ENCODE measurements at regions not wholly inside any gene's neighbourhood (a gene's known extent, or its start where the extent isn't known, plus 50 kb on each side); places are given as distances from the start of the nearest gene placed in this dataset.
"Not testable (repeated sequence)": the region's sequence is repeated elsewhere in the genome, so short reads cannot be mapped to it uniquely, and the experiment has no call there.

DNA sequence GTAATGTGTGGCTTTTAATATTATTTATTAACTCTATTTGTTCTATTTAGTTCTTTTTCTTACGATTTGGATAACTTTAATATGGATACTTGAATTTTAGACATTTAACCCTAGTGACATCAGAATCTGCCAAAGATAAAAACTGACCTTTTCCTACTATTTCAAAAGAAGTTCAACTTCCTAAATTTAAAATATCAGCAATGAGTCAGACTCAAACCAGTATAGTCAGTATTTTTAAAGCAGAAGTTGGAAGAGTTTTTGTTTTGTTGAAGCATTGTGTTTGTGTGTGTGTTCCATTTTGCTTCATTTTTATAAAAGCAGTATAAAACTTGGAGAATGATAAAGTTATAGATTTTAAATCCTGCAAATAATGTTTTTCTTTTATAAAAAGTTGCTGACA lies 251.8 kb upstream of the RASA1 start:
- ATAC-seq = no peak
- DNase-seq = no peak
- intact Hi-C loops (cut with DNase I, micrococcal nuclease) = no loop called here

DNA sequence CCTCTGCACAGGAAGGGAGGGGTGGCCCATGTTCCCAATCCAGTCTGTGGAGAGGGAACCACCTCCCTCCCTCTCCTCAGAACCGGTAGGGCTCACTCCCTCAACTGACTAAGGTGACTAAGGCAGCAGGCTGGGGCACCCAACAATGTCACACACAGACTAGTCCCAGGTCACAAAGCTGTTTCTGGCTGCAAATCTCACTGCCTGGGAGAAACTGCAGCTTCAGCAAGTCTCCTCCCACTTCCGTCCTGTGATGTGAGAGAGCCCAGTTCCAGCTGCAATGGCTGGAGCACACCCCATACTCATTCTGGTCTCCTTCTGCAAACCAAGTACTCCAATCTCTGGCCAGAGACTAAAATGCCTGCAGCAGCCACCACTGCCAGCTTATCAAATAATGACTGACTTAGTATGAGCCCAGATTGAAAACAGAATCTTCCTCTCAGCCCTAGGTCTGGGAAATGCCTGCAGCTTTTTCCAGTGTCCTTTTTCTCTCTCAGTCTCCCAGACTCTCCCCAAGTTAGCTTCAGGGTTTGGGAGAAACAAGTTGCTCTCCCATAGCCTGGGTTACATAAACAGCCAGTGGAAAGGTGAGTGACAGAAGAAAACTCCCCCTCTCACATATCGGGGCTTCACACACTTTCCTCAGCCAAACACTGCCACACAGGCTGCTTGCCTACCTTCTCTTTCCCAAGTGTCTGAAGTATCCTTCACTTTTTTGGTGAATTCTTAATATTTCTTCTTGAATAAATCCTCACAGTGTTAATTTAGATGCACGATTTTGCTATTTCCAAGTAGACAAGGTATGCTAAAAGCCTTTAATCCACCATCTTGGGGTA lies 247.4 kb upstream of the RASA1 start:
- intact Hi-C loops (cut with DNase I, micrococcal nuclease) = no loop called here
- ATAC-seq (peak; percentile 33), DNase-seq (peak; percentile 16 to 39)

DNA sequence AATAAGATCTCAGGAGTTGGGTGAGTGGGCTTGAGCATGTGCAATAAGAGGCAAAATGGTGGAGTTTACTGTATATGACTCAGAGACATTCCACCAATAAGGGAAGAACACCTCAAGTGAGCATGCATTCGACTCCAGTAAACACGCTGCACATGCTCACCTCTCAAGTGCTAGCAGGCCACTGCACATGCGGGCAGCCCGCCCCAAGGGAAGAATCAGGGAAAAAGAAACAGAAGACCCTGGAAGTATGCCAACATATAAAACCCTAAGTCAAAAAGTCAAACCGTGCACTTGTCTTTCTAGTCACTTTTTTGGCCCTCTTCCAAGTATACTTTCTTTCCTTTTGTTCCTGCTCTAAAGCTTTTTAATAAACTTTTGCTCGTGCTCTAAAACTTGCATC lies 245.3 kb upstream of the RASA1 start:
- intact Hi-C loops (cut with DNase I, micrococcal nuclease) = no loop called here

DNA sequence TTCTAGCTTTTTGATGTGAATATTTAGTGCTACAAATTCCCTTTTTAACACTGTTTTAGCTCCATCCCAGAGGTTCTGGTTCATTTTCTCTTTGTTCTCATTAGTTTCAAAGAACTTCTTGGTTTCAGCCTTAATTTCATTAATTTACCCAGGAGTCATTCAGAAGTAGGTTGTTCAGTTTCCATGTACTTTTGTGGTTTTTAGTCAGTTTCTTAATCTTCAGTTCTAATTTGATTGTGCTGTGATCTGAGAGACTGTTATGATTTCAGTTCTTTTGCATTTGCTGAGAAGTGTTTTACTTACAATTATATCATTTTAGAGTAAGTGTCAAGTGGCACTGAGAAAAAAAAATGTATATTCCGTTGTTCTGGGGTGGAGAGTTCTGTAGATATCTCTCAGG lies 240.1 kb upstream of the RASA1 start:
- ATAC-seq (no peak), DNase-seq (no peak)
- intact Hi-C loops (cut with DNase I, micrococcal nuclease) = no loop called here

More for the DNA sequence above, 245.3 kb upstream of the RASA1 start:
- ATAC-seq (no peak), DNase-seq (no peak)

DNA sequence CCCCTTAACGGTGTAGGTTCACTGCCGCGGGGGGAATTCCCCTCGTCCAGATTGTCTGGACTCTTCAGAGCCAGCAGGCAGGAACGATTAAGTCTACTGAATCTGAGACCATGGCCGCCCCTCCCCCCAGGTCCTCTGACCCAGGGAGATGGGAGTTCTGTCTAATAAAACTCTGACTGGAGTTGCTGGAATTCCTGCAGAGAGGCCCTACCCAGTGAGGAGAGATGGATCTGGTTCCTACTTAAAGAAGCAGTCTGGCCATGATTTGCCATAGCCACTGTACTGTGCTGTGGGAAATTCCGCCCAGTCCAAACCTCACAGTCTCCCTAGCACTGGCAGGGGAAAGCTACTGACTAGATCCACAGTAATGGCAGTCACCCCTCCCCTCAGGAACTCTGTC lies 237.7 kb upstream of the RASA1 start:
- DNase-seq (no peak), ATAC-seq (no peak)
- intact Hi-C loops (cut with DNase I, micrococcal nuclease) = no loop called here

DNA sequence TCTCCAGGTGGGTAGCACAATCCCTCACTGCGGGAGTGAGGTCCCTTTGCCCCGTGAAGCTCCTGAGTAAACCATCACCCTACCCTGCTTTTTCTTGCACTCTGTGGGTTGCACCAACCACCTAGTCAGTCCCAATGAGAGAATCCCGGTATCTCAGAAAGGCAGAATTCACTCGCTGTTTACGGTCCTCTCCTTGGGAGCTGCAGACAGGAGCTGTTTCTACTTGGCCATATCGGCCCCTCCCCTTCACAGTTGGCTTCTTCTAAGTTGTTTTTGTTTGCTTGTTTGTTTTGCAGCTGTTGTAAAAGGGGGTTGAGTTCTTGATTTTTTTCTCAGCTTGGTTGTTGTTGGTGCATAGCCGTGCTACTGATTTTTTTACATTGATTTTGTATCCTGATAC lies 237.0 kb upstream of the RASA1 start:
- intact Hi-C loops (cut with DNase I, micrococcal nuclease) = no loop called here
- ATAC-seq = no peak

DNA sequence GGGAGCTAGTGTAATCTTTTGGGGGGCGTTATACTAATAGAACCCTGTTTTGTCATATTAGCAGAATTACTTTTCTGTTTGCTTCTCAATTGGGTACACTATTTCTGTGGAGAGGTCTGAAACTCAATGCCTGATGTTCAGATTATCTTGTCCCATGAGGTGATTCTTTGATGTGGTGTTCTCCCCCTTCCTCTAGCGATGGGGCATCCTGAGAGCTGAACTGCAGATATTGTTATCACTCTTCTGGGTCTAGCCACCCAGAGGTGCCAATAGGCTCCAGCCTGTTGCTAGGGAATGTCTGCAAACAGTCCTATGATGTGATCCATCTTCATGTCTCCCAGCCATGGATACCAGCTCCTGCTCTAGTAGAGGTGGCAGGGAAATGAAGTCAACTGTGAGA lies 233.1 kb upstream of the RASA1 start:
- intact Hi-C loops (cut with DNase I, micrococcal nuclease) = no loop called here
- ATAC-seq = no peak
- DNase-seq = no peak

More for the DNA sequence above, 237.0 kb upstream of the RASA1 start:
- no peak for DNase-seq

DNA sequence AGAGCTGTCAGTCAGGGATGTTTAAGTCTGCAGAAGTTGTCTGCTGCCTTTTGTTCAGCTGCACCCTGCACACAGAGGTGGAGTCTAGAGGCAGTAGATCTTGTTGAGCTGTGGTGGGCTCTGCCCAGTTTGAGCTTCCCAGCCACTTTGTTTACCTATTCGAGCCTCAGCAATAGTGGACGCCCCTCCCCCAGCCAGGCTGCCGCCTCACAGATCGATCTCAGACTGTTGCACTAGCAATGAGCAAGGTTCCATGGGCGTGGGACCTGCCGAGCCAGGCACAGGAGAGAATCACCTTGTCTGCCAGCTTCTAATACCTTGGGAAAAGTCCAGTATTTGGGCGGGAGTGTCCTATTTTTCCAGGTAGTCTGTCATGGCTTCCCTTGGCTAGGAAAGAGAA lies 225.1 kb upstream of the RASA1 start:
- ATAC-seq (no peak), DNase-seq (no peak)
- intact Hi-C loops (cut with DNase I, micrococcal nuclease) = no loop called here

DNA sequence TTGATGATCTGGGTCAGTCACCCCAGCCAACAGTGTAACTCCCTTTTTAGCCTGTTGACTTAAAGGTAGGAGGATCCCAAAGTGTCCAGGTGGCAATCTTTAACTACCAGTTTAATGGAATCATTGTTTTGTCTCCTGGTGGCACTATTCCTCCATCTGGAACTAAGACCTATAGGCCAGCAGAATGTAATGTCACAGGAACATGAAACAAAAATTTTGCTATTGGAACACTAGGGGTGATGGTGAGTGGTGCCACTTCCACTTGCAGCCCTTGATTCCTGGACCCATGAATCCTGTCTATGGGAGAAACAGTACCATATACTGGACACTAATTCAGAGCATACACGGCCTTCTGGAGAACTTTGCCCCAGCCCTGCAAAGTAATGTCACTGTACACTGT lies 219.5 kb upstream of the RASA1 start:
- DNase-seq (no peak), ATAC-seq (no peak)
- intact Hi-C loops (cut with DNase I, micrococcal nuclease) = no loop called here

DNA sequence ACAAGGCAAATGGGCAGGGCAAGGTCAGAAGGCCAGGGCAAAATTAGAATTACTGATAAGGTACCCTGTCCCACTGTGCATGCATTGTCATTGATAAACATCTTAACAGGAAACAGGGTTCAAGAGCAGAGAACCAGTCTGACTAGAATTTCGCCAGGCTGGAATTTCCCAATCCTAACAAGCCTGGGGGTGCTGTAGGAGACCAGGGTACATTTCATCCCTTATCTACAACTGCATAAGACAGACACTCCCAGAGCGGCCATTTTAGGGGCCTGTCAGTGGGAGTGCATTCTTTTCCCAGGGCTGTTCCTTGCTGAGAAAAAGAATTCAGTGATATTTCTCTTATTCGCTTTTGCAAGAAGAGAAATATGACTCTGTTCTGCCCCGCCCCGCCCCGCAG lies 218.7 kb upstream of the RASA1 start:
- DNase-seq; intact Hi-C loops (cut with DNase I, micrococcal nuclease); ATAC-seq: not testable (repeated sequence)

DNA sequence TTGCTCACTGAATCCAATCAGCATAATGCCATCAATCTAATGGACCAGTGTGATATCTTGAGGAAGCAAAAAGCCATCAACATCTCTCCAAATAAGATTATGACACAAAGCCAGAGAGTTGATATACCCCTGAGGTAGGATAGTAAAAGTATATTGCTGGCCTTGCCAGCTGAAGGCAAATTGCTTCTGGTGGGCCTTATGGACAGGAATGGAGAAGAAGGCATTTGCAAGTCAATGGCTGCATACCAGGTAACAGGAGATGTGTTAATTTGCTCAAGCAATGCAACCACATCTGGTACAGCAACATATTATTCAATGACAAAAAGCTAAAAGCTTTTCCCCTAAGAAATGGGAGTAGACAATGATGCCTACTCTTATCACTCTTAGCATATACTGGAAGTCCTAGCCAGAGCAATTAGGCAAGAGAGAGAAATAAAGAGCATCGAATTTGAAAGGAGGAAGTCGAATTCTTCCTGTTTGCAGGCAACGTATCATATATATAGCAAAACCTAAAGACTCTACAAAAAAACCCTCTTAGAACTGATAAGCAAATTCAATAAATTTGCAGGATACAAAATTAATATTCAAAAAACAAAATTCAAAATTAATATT lies 216.1 kb upstream of the RASA1 start:
- intact Hi-C loops (cut with DNase I, micrococcal nuclease) = no loop called here
- DNase-seq = no peak
- ATAC-seq = no peak

DNA sequence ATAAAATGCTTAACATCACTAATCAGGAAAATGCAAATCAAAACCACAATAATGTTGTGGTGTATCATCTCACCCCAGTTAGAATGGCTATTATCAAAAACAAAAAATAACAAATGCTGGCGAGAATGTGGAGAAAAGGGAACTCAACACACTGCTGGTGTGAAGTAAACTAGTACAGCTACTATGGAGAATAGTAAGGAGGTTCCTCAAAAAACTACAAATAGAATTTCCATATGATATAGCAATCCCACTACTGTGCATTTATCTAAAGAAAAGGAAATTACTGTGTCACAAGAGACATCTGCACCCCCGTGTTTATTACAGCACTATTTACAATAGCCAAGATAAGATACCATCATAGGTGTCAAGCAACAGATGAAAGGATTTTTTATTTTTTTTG lies 214.5 kb upstream of the RASA1 start:
- DNase-seq (no peak), ATAC-seq (no peak)
- intact Hi-C loops (cut with DNase I, micrococcal nuclease) = no loop called here

DNA sequence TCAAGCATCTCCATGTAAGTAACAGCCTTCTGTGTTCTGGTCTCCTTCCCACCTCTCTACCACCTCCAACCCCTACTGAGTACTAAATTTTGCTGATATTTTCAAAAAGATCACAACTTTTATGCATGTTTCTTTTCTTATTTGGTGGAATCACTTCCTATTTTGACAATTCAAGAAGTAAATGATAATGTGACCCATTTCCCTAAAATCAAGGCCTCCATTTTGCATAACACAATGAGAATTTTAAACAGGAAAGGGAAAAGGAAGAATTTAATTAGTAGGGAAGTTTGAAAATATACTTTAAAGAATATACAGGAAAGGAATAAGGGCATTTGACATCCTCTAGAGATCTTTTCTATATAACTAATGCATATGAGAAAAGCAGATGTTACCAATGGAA lies 212.9 kb upstream of the RASA1 start:
- no peak for ATAC-seq
- intact Hi-C loops (cut with DNase I, micrococcal nuclease) = no loop called here

DNA sequence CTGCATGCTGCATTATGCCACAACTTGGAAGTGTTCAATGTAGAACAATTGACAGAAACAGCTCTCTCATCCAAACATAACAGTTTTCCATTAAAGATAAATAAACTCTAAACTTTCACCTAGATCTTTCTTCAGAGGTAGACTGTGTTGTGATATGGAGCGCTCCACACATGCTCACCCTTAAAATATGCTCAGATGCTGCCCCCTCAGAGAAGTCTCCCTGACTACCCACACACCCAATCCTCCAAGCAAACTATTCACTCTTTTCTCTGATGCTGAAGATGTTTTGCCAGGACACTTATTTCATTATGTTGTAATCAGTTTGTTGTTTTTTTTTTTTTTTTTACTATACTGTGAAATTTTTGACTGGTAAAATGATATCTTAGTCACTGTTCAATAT lies 206.6 kb upstream of the RASA1 start:
- ATAC-seq (no peak), DNase-seq (no peak)
- intact Hi-C loops (cut with DNase I, micrococcal nuclease) = no loop called here

More for the DNA sequence above, 212.9 kb upstream of the RASA1 start:
- DNase-seq = no peak

DNA sequence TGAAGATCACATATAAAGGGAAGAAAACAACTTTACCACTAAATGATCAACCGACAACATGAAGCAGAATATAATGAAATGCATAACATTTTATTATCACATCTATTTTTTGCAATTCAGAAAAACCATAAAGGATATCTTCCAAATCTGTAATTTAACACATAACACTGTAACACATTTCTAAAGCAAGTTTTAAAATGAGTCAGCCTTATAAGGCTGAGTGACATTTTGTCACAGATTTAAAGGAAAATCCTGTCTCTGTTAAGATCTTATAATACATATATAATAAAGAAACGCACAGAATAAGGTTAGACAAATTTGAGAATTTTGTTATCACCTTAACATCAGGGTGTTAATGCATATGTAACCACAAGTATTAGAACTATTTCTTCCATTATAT lies 198.4 kb upstream of the RASA1 start:
- ATAC-seq = no peak
- intact Hi-C loops (cut with DNase I, micrococcal nuclease) = no loop called here
- DNase-seq = no peak

DNA sequence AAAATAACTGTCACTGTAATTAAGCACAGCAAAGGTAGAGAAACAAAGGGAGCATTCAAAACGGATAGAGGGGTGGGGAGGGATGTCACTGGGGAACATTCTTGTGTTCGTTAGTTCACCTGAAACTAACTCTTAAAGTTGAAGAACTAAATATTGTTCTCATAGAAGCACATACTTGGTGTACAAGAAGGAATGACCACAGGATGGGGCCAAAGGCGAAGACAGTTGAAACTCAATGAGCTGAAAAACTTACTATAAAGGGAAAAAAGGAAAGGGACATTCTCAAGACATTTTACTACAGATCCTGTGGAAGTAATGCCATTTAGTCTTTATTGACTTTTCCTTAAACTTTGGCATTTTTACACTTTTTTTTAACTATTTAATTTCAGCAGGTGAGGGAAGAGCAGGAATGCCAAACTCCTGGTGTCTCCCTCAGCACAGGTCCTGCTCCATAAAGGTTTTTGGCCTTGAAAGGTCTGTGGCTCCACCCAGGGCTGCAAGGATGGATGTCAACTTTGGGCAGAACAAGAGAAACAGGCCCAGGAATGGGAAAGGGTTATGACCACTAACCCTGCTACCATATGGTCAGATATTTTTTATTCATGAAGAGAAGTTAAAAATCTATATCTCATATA lies 197.6 kb upstream of the RASA1 start:
- DNase-seq = peak in 1 of 2 donors; percentile 45
- ATAC-seq = peak; percentile 77
- intact Hi-C loops (cut with DNase I, micrococcal nuclease) = no loop called here

DNA sequence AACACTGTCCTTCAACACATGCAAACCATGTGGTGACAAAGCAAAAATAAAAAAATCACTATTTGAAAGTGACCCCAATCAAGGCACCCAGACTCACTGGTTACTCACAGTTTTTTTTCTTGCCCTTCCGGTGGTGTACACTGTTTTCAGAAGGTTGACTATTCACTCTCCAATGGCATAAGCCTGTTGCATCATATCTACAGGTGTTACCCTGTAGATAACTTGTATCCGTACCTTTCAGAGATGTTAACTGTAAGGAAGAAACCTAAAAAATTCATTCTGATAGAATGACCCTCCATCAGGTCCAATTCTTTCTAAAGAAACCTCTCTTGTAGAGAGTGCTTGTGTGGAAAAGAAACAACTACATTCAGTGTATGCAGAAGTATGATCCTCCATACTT lies 193.6 kb upstream of the RASA1 start:
- no peak for ATAC-seq
- intact Hi-C loops (cut with DNase I, micrococcal nuclease) = no loop called here

DNA sequence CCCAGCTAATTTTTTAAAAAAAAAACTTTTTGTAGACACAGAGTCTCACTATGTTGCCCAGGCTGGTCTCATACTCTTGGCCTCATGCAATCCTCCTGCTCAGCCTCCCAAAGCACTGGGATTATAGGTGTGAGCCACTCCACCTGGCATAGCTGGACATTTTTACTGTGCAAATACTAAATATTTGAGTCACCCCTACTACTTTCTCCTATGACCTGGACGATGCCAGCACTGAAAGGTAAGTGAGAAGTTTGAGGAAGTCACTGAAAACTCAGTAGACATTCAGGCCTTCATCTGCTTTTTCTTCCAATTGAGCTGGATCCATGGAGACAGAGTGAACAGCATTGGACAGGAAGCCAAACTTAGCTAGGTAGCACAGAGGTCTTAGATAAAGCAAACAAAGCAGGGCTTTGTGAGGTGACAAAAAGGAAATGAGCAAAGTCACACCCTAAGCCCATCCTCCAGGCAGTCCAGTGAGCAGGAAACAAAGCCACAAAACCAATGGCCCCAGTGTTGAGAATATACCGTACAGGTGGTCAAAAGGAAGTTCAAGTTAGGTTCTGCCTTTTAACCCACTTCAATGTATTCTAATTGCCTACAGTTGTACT lies 192.6 kb upstream of the RASA1 start:
- ATAC-seq (peak; percentile 98), DNase-seq (peak; percentile 18 to 44)
- intact Hi-C loops (cut with DNase I, micrococcal nuclease) = no loop called here

More for the DNA sequence above, 193.6 kb upstream of the RASA1 start:
- no peak for DNase-seq

DNA sequence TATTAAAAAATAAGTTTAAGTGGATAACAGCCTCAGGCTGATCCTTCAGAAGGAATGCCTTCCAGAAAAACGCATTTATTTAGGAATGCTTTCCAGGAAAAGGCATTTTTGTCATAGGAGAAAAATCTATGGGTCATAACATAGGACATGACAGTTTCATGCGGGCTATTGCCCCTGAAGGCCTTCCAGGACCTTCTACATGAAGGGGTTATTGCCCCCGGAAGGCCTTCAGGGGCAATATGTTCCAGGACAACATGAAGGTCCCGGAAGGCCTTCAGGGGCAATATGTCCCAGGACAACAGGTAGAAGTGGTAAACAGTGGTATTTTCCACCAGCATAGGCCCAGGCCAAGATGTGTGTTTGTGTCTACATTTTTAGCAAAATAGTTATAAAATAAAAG lies 191.3 kb upstream of the RASA1 start:
- ATAC-seq = no peak
- intact Hi-C loops (cut with DNase I, micrococcal nuclease) = no loop called here

DNA sequence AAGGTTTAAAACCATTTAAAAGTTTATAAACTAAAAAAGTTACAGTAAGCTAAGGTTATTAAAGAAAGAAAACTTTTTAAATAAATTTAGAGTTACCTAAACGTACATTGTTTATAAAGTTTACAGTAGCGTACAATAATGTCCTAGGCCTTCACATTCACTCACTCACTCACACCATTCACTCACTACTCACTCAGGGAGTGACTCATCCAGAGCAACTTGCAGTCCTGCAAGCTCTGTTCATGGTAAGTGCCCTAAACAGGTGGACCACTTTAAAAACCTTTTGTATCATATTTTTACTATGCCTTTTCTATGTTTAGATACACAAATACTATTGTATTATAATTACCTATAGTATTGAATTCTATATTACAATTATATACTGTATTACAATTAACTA lies 190.8 kb upstream of the RASA1 start:
- ATAC-seq = no peak
- intact Hi-C loops (cut with DNase I, micrococcal nuclease) = no loop called here
- no peak for DNase-seq

More for the DNA sequence above, 191.3 kb upstream of the RASA1 start:
- DNase-seq = no peak
